CD4-positive, alpha-beta T cell treated with Interleukin-12 subunit alpha and Interleukin-12 subunit beta, for 1 hour (primary cell): ENCODE measurements at regions not wholly inside any gene's neighbourhood (a gene's known extent, or its start where the extent isn't known, plus 50 kb on each side); places are given as distances from the start of the nearest gene placed in this dataset.
"Not testable (repeated sequence)": the region's sequence is repeated elsewhere in the genome, so short reads cannot be mapped to it uniquely, and the experiment has no call there.

Experiments used
- DNase-seq: peaks from one replicate; pipeline ENCODE4 v3.0.0-alpha.2; 2020

DNA sequence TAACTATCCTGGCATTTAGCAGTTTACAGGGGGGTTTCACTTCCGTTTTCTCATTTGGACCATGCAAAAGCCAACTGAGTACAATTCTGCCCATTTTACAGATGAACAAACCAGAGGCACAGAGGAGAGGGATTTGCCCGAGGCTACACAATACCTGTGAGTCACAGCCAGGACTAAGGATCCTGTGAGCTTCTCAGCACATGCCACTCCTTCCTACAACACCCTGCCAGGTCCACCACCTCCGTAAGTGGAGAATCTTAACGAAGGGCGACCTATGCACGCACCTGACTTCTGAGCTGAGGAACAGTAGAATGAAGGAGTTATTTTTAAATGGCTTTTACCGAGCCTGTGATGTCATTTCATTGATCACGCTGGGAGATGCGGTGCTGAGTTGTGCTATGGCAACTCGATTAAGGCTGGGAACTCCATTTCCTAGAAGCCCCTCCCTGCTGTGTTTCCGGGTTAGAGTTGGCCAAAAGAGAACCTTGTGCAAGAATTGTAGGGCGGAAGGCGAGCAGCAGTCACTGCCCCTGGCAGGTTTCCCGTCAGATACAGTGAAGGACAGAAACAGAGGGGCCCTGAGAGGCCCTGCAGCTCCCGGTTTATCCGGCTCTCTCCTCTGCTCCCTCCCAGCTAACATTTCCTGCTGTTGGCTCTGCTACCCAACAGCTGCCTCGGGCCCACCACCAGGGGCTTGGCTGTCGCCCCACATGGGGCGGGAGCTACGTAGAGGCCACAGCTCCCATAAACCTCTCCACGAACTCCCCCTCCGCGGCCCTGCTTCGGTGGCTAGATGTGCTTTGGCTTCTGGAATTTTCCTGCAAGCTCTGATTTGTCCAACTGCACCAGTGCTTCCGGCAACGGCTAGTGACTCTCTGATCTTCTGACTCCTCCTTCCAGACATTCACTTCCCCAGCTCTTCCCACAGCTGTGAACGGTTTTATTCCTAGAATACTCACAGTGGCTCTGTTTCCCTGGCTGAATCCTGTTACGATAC lies 75.1 kb upstream of the USP9X start:
- DNase-seq, result peak; percentile 57

GRCh38 chrX:41014776-41015360 lies 70.4 kb upstream of the USP9X start:
- no peak for DNase-seq

- not testable (repeated sequence) for DNase-seq
These were observed 67.5 kb upstream of the USP9X start for GRCh38 chrX:41017785-41018184.

DNA sequence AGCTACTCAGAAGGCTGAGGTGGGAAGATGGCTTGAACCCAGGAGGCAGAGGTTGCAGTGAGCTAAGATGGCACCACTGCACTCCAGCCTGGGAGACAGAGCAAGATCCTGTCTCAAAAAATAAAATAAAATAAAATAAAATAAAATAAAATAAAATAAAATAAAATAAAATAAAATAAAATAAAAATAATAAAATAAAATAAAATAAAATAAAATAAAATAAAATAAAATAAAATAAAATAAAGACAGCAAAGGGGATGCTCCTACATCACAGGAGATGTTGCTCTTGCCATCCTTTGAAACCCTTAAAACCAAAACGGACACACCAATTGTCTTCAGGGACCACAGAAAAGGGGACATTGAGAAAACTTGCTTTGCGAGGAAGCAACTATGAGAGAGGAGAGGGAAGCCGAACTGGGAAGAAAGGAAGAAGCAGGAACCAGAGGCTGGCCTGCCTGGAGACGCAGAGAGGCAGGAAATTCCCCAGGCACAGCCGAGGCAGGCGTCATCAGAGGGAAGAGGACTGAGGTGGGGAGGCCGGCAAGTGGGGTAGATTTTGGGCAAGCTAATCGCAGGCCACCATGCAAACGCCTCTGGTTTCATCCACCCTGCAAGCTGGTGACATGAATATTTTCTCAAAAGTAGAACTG lies 66.7 kb upstream of the USP9X start:
- DNase-seq, result not testable (repeated sequence)

DNA sequence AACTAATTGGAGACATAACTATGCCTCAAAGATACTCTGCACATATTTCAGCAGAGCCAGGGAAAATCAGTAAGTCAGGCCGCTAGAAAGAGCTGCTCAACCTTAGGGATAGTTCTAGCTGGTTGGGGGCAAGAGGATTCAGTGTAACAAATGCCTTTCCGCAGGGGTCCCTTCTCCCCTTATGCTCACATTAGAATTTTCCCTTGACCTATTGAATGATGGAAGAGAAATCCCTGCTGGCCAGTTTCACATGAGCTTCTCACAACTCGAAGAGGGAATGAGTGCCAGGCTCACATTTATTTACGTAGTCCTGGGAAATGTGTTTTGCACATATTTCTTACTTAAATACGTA lies 66.2 kb upstream of the USP9X start:
- no peak for DNase-seq

DNA sequence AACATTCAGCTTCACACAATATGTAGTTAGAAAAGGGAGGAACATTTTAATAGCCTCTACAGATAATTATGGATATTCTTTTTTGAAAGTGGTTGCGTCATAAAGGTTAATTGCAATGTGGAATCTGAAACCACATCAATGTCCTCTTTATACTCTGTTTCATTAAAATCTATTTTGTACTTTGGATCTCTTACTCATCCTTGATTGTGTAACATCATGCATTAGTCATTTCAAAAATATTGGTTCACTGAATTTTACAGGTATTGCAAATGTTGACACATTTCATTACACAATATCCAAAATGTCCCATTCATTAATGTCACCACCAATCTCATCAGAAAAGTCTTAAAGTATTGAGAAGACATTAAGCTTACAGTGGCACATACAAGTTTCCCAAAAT lies 62.7 kb upstream of the USP9X start:
- DNase-seq, result no peak

GRCh38 chrX:41023098-41023497 lies 62.1 kb upstream of the USP9X start:
- DNase-seq, result no peak

- not testable (repeated sequence) for DNase-seq
These were observed 60.9 kb upstream of the USP9X start for GRCh38 chrX:41024335-41024734.

DNA sequence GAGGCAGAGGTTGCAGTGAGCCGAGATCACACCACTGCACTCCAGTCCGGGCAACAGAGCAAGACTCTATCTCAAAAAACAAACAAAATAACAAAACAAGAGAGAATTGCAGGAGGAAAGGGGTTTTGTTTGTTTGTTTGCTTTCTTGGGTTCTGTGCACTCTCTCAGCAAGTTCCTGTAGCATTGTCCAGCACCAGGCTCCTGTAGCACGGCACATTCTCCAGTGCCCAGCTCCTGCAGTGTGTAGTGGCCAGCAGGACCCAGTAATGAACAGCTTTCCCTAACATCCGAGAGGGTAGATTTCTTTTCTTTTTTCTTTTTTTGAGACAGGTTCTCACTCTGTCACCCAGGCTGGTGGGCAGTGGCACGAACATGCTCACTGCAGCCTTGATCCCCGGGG lies 60.5 kb upstream of the USP9X start:
- no peak for DNase-seq

- DNase-seq, result no peak
These were observed 59.1 kb upstream of the USP9X start for GRCh38 chrX:41025926-41026701.

- DNase-seq, result no peak
These were observed 58.6 kb upstream of the USP9X start for GRCh38 chrX:41026702-41027078.

DNA sequence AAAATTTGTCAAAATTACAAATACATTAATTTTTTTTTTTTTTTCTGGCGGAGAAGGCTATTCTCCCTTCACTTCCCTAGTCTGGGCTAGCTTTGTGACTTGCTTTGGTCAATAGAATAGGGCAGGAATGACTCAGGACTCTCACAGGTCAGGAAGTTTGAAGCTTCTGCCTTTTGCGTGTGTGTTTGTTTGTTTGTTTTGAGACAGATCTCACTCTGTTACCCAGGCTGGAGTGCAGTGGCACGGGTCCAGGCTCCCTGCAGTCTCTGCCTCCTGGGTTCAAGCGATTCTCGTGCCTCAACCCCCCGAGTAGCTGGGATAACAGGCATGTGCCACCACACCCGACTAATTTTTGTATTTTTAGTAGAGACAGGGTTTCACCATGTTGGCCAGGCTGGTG lies 55.9 kb upstream of the USP9X start:
- no peak for DNase-seq

DNA sequence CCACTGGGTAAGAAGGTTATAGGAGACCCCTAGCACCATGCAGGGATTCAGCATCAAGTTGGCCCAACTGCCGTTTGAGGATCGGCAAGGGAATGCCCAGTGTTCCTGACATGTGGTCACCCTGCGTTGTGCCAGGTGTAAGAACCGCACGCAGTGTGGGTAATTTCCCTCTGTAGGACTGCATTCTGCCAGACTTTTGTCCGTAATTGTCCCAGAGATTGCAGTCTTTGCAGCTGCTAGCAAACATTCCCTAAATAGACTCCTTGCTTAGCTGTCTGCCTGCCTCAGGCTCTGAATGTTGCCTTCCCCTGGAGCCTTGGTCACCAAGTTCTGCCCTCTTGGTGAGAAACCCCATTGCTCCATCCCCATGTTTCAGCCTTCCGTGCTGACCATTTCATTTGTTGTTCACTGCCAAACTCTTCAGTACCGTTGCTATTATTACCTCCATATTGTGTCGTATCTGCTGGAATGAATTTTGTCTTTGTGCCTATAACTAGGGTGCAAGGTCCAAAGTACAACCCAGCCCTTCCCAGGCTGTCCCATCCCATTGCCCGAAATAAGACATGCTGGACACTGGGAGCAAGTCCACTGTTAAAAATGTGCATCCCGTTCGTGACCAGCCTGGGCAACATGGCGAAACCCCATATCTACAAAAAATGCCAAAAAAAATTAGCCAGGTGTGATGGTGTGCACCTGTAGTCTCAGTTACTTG lies 53.8 kb upstream of the USP9X start:
- DNase-seq, result no peak

- no peak for DNase-seq
These were observed 51.9 kb upstream of the USP9X start for GRCh38 chrX:41033299-41033698.

- not testable (repeated sequence) for DNase-seq
These were observed 50.3 kb upstream of the USP9X start for GRCh38 chrX:41034902-41035301.
